ENCODE measurements at regions not wholly inside any gene's neighbourhood (a gene's known extent, or its start where the extent isn't known, plus 50 kb on each side); places are given as distances from the start of the nearest gene placed in this dataset.
A peak's percentile ranks its signal among the peaks of the same experiment; 100 is the strongest.

DNA sequence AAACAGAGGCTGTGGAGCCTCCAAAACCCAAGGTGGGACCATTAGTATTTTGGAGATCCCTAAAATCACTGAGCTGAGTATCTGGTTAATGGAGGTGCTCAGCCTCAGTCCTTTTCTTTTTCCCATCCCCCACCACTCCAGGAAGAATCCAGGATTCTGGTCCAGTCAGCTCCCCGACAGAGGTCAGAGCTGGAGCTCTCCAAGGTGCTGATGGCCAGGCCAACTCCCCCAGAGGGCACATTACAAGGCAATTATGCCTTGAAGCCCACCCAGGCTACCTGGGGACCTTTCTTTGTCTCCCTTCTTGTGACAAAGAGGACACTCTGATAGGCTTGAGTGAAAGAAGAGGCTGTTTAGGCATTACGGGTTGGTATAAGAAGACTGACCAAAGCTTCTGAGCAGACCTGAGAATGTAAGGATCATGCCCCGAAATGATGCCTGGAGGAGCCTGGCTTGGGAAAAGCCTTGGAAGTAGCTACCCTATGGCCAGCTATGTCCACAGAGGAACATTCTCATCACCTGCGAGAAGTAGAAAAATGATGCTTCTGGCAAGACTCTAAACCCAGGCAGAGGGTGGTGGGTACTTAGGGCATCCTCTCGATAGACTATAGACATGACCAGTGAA is 102.5 kb upstream of the LDAH start:
- TF ChIP-seq, protein P1, sequence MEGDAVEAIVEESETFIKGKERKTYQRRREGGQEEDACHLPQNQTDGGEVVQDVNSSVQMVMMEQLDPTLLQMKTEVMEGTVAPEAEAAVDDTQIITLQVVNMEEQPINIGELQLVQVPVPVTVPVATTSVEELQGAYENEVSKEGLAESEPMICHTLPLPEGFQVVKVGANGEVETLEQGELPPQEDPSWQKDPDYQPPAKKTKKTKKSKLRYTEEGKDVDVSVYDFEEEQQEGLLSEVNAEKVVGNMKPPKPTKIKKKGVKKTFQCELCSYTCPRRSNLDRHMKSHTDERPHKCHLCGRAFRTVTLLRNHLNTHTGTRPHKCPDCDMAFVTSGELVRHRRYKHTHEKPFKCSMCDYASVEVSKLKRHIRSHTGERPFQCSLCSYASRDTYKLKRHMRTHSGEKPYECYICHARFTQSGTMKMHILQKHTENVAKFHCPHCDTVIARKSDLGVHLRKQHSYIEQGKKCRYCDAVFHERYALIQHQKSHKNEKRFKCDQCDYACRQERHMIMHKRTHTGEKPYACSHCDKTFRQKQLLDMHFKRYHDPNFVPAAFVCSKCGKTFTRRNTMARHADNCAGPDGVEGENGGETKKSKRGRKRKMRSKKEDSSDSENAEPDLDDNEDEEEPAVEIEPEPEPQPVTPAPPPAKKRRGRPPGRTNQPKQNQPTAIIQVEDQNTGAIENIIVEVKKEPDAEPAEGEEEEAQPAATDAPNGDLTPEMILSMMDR (IDR thresholded peaks at IDR 0.05; ENCODE audit: low read depth, low read length, missing control alignments), result no peak
- DNase-seq (ENCODE audit: low read depth), result no peak
- no peak overlapping the region for H3K4me3 ChIP-seq (ENCODE audit: low read depth, low read length)

DNA sequence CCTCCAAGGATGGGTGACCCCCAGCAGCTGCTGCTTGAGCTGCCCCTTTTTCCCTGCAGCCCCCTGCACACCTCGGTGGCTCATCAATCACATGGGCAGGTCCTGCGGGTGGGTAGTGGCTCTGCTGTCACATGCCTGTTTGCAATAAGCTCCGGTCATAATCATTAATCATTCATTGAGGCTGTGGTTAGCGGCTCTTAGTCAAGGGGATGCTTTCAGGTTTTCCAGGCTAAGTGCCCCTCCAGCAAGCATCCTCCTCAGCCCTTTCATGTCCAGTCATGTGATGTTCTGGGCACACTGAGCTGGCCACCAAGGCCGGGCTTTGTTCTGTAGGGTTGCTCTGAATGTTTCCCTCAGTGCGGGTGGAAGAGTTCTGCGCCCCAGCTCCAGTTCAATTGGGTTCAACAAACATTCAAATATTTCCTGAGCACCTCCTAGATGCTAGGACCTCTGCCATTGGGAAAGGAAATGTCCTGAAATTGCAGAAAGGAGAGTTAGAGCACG is 96.4 kb upstream of the LDAH start:
- TF ChIP-seq, protein P1 (IDR thresholded peaks at IDR 0.05; ENCODE audit: low read depth, low read length, missing control alignments), result no peak
- DNase-seq (ENCODE audit: low read depth), result no peak
- H3K4me3 ChIP-seq (ENCODE audit: low read depth, low read length), result no peak overlapping the region

DNA sequence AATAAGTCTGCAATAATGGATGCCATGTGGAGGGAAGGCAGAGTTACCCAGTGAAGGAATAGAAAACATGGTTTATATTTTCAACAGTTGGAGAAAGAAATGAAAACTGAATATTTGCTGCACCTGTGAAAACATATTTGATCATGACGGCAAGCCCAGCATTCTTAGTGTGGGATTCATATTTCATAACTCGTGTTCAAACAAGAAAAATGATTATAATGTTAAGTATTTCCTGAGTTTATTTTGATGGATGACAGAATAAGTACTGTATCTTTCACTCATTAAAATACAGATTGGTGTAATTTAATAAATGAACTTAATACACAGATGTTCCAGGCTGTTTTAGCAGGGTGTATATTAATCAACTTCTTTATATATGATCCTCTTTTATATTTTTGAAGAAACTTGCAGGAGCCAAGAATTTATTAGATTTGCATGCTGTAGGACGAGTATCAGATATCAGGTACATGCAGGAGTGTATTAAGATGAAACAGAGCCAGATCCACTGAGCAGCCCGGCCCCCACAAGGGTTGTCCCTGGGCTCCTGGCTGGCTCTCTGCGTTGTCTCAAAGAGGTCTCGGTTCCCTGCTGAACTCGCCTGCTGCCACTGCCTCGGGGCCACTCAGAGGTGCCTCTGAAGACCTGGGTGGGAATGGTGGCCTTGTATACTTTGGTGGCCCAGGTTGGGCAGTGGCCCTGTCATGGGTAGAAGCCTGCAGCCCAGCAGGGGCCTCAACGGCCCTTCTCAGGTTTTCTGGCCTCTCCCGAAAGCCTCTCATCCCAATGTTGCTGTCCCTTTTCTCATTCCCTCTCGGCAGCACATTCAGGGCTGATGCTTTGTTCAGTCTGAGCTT is 95.0 kb upstream of the LDAH start:
- H3K4me3 ChIP-seq (ENCODE audit: low read depth, low read length), result no peak overlapping the region
- no peak for DNase-seq (ENCODE audit: low read depth)
- TF ChIP-seq, protein P1 (IDR thresholded peaks at IDR 0.05; ENCODE audit: low read depth, low read length, missing control alignments), result no peak

DNA sequence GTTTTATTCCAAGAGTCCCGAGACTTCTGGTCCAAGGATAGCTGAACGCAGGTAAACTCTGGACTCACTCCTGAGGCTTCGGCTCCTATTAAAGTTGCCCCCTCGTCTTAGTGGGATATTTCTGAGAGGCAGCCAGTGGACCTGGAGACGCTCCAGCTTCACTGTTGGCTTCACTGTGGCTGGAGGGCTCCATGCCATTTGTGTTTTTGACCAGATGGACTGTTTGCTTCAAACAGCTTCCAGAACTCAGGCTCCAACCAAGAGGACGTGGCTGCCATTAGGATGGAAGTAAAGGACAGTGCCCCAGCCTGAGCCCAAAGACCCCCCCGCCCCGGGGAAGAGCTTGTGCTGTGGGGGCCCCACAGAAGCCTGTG is 94.4 kb upstream of the LDAH start:
- no peak for DNase-seq (ENCODE audit: low read depth)
- TF ChIP-seq, protein P1 (IDR thresholded peaks at IDR 0.05; ENCODE audit: low read depth, low read length, missing control alignments), result no peak
- no peak overlapping the region for H3K4me3 ChIP-seq (ENCODE audit: low read depth, low read length)

DNA sequence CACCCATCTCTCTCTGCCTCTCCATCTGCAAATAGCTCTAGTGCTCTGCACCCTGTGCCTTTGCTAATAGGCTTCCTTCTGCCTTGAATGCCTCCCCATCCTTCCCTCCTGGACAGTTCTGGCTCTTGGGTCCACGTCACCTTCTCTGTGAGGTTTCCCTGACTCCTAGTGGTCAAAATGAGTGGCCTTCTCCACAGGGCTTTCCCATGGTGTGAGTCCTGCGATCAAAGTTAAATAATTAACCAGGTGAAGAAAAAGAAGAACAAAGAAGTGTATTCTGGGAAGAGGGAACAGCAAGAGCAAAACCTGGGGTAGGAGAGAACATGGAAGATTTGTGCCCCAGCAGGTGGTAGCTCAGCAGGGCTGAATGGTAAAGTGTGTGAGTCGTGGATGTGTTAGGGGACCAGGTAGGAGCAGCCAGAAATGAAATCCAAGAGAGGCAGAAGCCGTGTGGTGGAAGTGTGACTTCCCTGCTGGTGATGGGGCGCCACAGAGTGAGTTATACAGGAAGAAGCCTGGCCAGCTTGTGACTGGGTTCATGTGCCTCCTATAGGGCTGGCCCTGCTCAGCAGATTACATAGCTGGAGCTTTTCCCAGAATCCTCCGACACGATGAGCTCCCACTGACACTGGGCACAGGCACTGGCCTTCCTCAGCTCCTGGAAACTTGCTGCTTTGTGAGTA is 93.8 kb upstream of the LDAH start:
- TF ChIP-seq, protein P1 (IDR thresholded peaks at IDR 0.05; ENCODE audit: low read depth, low read length, missing control alignments), result peak; percentile 8
- DNase-seq (ENCODE audit: low read depth), result no peak
- no peak overlapping the region for H3K4me3 ChIP-seq (ENCODE audit: low read depth, low read length)

DNA sequence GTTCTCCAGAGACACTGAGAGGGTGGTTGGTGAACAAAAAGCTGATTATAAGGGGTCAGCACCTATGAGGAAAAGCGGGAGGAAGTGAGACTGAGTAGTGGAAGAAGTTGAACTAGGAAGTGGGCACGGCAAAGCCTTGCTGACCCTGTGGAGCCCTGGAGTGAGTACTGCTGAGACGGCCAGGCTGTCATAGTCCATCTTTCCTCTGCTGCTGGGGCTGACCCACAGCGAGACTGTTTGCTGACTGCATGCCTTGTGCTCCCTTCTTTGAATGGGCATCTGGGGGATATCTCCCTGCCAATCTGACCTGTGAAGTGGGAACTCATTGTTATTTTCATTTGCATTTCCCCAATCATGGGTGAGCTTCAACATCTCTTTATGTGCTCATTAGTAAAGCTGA is 92.4 kb upstream of the LDAH start:
- H3K4me3 ChIP-seq (ENCODE audit: low read depth, low read length), result no peak overlapping the region
- TF ChIP-seq, protein P1 (IDR thresholded peaks at IDR 0.05; ENCODE audit: low read depth, low read length, missing control alignments), result no peak
- no peak for DNase-seq (ENCODE audit: low read depth)
